ENCODE measurements at regions not wholly inside any gene's neighbourhood (a gene's known extent, or its start where the extent isn't known, plus 50 kb on each side); places are given as distances from the start of the nearest gene placed in this dataset.
A peak's percentile ranks its signal among the peaks of the same experiment; 100 is the strongest.

DNA sequence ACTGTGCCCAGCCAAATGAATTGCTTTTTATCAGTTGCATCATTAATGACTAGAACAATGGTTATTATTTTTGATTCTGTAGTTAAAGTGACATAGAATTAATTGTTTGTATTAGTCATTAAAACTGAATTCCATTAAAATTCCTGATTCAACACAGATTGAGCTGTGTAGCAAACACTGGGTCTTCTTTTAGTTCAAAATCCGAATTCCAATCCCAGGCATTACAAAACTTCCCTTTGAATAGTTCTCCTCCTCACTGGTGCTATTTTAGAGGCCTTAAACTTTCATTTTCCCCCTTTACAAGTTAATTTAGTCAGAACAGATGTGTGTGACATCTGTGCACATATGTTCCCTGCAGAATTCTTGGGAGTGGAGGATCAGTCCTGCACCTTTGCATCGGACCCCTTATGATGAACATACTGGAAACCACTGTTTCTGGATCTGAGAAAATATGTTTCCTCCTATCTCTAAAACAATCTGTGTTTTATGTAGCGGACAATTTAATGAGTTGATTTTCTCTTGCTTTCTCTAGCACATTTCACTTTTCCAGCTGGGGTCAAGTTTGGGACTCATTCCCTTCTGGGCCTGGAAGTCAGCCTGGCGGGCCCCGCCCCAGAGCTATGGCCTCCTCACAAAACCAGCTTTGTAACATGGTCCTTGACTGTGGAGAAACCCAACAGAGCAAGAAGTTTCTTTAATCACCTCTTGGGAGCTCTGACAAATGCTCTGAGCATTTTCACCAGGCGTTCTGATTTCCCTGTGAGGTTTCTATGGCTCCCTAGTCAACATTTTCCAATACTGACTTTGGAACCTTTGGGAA lies 87.9 kb upstream of the MAMDC2 start:
- no peak for DNase-seq (ENCODE audit: low spot score)

- DNase-seq (ENCODE audit: low spot score), result no peak
These were observed 81.8 kb upstream of the MAMDC2 start for GRCh38 chr9:69961843-69962242.

GRCh38 chr9:69963803-69964202 lies 79.8 kb upstream of the MAMDC2 start:
- no peak for DNase-seq (ENCODE audit: low spot score)

DNA sequence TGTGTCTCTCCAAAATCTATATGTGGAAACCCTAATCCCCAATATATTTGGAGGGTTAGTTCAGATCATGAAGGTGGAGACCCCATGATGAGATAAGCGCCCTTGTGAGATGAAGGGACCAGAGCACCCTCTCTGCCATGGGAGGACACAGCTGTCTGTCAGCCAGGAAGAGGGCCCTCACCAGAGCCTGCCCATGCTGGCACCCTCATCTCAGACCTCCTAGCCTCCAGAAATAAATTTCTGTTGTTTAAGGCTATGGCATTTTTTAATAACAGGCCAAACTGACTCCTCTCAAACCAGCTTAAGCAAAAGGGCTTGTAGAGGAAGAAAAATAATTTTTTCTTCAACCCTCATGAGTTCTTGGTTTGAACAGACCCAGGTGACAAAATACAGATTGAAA lies 79.2 kb upstream of the MAMDC2 start:
- no peak for DNase-seq (ENCODE audit: low spot score)

GRCh38 chr9:69965416-69966145 lies 78.1 kb upstream of the MAMDC2 start:
- no peak for DNase-seq (ENCODE audit: low spot score)

- DNase-seq (ENCODE audit: low spot score), result no peak
These were observed 76.3 kb upstream of the MAMDC2 start for GRCh38 chr9:69967344-69967743.

- DNase-seq (ENCODE audit: low spot score), result no peak
These were observed 73.6 kb upstream of the MAMDC2 start for GRCh38 chr9:69970001-69970533.

GRCh38 chr9:69971643-69972449 lies 71.8 kb upstream of the MAMDC2 start:
- peak; percentile 64 for DNase-seq (ENCODE audit: low spot score)

DNA sequence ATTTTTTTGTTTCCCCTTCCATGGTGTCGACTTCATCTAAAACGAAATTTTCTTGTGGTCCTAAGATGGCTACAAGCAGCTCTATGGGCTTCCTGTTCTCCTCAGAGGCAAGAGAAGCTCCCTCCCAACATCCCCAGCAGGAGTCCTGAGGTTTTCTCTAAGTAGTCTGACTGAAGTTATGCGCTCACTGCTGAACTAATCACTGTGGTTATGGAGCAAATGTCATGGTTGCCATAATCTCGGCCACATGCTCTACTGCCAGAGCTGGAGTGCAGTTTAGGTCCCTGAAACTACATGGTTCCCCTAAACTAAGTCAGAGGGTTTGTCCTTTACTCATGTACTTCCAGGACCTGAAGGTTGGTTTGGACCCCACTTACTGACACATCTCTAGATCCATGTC lies 68.0 kb upstream of the MAMDC2 start:
- no peak for DNase-seq (ENCODE audit: low spot score)

- DNase-seq (ENCODE audit: low spot score), result peak; percentile 23
These were observed 67.5 kb upstream of the MAMDC2 start for GRCh38 chr9:69976152-69976551.

DNA sequence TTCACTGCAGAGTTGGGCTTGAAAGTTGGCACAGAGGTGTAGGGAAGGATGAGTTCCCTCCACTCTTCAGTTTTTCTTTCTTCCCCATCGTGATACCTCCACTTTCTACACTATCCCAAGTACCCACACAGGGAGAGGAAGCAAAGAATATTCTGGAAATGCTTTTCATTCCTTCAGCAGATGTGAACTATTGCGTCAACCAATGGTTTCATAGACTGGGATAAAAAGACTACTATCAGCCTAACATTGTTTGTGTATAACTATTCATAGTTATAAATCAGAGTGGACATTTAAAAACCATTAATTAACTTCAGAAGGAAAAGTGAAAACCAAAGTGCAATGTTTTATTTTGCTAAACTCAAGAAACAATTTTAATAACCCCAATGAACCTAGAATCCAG lies 63.6 kb upstream of the MAMDC2 start:
- no peak for DNase-seq (ENCODE audit: low spot score)

- DNase-seq (ENCODE audit: low spot score), result no peak
These were observed 63.1 kb upstream of the MAMDC2 start for GRCh38 chr9:69980591-69980990.

DNA sequence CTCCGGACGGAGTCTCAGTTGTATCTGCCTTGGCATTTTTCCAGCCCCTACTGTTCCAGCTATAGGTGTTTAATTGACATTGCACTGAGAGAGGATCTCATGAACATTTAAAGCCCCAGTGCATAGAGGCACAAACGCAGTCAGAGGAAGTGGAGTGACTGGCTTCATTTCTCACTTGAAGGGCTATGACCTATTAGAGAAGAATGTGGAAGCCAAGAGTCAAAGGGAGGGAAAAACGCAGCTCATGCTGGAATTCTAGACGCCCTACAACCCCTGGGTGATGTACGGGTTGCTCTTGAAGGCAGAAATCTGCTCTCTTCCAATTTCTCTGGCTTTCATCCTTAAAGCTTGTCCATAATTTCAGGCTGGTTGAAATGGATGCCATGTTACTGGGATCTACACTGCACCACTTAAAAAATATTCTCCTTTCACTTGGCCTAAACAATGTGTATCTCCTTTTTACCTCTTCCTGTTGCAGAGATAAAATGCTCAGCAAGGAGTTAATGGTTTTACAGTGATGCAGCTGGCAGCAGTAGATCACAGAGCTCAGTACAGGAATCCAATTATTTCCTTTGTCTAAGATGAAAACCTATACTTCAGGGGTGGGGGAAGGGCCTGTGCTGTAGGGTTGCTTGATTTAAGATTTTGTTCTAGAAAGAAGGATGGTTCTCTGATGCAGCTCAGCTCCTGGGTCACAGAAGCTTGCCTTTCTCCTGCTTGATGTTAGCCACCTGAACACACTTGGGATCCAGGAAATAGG lies 61.8 kb upstream of the MAMDC2 start:
- DNase-seq (ENCODE audit: low spot score), result no peak

DNA sequence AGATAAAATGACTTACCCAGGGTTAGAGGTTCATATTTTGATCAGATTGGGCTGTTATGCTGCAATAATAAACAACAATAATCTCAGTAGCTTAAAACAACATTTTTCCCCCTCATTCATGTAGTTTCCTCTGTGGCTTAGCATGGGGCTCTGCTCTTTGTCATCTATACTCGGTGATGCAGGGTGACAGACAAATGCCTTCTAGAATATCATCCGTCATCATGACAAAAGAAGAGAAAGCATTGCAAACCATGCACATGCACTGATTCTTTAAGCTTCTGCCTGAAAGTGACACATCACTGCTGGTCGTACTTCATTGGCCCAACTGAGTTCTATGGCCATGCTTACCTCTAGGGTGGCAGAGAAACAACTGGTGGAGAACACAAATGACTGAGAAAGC lies 58.8 kb upstream of the MAMDC2 start:
- DNase-seq (ENCODE audit: low spot score), result no peak

DNA sequence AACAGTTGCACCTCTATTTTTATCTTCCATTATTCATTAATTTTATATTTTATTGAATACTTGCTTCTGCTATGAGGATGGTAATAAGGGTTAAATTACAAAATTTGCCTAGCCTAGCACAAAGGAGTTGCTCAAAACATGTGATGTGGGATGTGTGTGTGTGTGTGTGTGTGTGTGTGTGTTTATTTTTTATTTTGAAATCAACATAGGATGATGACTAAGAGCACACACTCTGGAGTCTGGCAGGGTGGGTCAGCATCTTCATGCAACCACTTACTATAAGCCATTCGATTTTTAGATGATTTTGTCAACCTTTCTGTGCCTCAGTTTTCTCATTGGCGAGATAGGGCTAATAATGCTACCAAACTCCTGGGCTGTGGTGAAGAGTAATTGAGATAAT lies 57.7 kb upstream of the MAMDC2 start:
- no peak for DNase-seq (ENCODE audit: low spot score)

DNA sequence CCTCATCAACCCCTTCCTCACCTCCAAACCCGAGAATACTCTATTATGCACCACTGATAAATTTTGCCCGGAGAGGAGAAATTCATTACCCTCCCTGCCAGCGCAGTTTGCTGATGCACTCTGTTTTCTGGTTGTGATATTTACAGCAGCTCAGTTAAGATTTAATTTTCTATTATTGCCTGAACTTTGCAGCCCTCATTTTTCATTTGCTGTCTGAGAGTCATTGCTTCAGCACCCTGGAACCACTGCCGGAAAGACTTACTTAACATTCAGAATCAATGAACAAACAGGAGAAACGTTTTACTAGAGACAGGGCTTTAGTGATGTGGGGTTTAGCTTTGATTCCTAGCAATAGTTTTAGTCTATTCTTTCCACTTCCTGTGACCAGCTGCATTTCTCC lies 56.7 kb upstream of the MAMDC2 start:
- DNase-seq (ENCODE audit: low spot score), result no peak

- DNase-seq (ENCODE audit: low spot score), result no peak
These were observed 56.2 kb upstream of the MAMDC2 start for GRCh38 chr9:69987457-69987856.

DNA sequence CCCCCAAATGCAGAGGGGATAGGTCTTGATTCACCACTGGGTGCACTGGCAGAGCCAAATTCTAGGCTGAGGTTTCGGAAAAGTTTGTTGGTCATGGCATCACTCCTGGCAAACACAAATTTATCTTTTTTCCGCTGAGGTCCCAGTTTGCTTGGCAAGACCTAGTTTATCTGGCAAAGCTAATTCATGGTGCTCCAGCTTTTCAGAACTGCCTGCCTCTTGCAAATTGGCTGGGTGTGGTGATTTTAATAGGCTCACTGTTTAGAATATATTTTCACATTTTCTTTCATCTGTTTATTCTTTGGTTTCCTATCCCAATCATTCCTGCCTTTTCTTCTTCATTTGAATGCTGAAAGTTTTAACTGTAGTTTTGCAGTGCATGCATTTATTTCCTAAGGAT lies 50.5 kb upstream of the MAMDC2 start:
- DNase-seq (ENCODE audit: low spot score), result no peak
